CD4-positive, alpha-beta T cell (primary cell): ENCODE measurements at regions not wholly inside any gene's neighbourhood (a gene's known extent, or its start where the extent isn't known, plus 50 kb on each side); places are given as distances from the start of the nearest gene placed in this dataset.

Source experiments
- ATAC-seq: fragments of 200-7000 bp; cut with Tn5 transposase; one replicate; pipeline ENCODE4 v1.10.0; 2022; ENCODE audit warnings: mild to moderate bottlenecking; ENCODE audit not compliant: poor library complexity
- CTCF ChIA-PET: fragments of 350-600 bp; sonication (Branson Sonifier 250); formaldehyde crosslinking; loops from one replicate; lab custom pipeline; 2021; ENCODE audit warnings: antibody characterized with exemption, inconsistent platforms; lab: Charles Lee
- POLR2A ChIA-PET: fragments of 350-600 bp; sonication (Branson Sonifier 250); formaldehyde crosslinking; loops from one replicate; lab custom pipeline; 2021; ENCODE audit warnings: antibody characterized with exemption, inconsistent platforms; lab: Charles Lee
- DNase-seq, 14 experiments: peaks; one replicate each; pipeline ENCODE4 v3.0.0-alpha.2; 2013 to 2020; ENCODE audit warnings: mixed read lengths in 2 of 14
- H3K27ac ChIP-seq, 2 donors: one replicate each; pipeline versions ENCODE4 v1.5.1 to v1.7.0; 2013; ENCODE audit warnings: low read length in 2 of 2, low read depth in 1 of 2, mild to moderate bottlenecking in 1 of 2
- H3K27me3 ChIP-seq, 2 experiments: 1 replicate in 1 of 2; 2 replicates in 1 of 2; pipeline versions ENCODE4 v1.6.1 to v1.7.0; 2013; ENCODE audit warnings: low read length in 2 of 2, control low read depth in 1 of 2, mild to moderate bottlenecking in 1 of 2, moderate library complexity in 1 of 2; ENCODE audit not compliant: insufficient read depth in 2 of 2, control insufficient read depth in 1 of 2
- H3K36me3 ChIP-seq: one replicate; pipeline ENCODE4 v1.6.1; 2013; ENCODE audit warnings: low read length, control low read depth; ENCODE audit not compliant: insufficient read depth
- H3K4me1 ChIP-seq: one replicate; pipeline ENCODE4 v1.6.1; 2013; ENCODE audit warnings: low read length, control low read depth; ENCODE audit not compliant: insufficient read depth
- H3K4me3 ChIP-seq: one replicate; pipeline ENCODE4 v1.5.1; 2013; ENCODE audit warnings: mild to moderate bottlenecking, low read length, moderate library complexity
- H3K9me3 ChIP-seq, 2 experiments: 1 replicate in 1 of 2; 2 replicates in 1 of 2; pipeline versions ENCODE4 v1.6.1 to v1.7.0; 2013; ENCODE audit warnings: low read length in 2 of 2, mild to moderate bottlenecking in 2 of 2, control low read depth in 1 of 2, moderate library complexity in 1 of 2; ENCODE audit not compliant: control insufficient read depth in 1 of 2, insufficient read depth in 1 of 2
- H3K27ac Mint-ChIP-seq: one replicate; pipeline ENCODE4 v1.8.0; 2020; ENCODE audit warnings: mixed read lengths
- H3K27me3 Mint-ChIP-seq: one replicate; pipeline ENCODE4 v1.8.0; 2021; ENCODE audit warnings: mixed read lengths
- H3K36me3 Mint-ChIP-seq: one replicate; pipeline ENCODE4 v1.8.0; 2021; ENCODE audit warnings: low read depth, mixed read lengths
- H3K4me1 Mint-ChIP-seq: one replicate; pipeline ENCODE4 v1.8.0; 2021; ENCODE audit warnings: low read depth, mixed read lengths
- H3K4me3 Mint-ChIP-seq: one replicate; pipeline ENCODE4 v1.8.0; 2020; ENCODE audit warnings: mild to moderate bottlenecking, mixed read lengths
- H3K9me3 Mint-ChIP-seq: one replicate; pipeline ENCODE4 v1.8.0; 2020; ENCODE audit warnings: mixed read lengths
- intact Hi-C, 2 experiments: fragments of 100-400 bp; cut with DNase I in 1 of 2; cut with micrococcal nuclease in 1 of 2; formaldehyde crosslinking; loops; one replicate each; pipeline versions ENCODE4 v1.15.1 to v1.9.0; 2023 to 2025; cut with DNase I, micrococcal nuclease
- TF ChIP-seq, protein P1 (sequence below): fragments of 200-600 bp; IDR thresholded peaks from one replicate; pipeline ENCODE4 v1.8.0; 2022; ENCODE audit warnings: antibody characterized with exemption, mild to moderate bottlenecking

DNA sequence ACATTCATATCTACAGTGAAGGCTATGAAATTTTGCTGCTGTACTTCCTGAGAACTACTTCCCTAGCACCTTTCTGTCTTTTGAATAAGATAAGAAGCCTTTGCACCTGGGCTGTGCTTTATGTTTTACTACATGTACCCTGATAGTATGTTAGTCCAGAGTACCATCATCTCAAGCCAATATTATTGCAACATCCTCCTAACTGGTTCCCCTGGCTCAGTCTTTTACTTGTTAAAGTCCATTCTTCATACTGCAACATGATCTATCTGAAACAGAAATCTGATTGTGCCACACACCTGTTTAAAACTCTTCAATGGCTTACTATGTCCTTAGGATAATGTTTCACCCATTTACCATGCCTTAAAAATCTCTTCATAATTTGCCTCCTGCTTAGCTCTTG, 102.3 kb downstream of the AGTR2 start:
- no peaks in the 10 kb centered on the region for H3K9me3 Mint-ChIP-seq
- H3K4me1 Mint-ChIP-seq, result no peaks in the 10 kb centered on the region
- intact Hi-C loops, result no loop called here
- H3K9me3 ChIP-seq, result no peaks in the 10 kb centered on the region
- H3K27me3 ChIP-seq, result no peaks in the 10 kb centered on the region
- no peaks in the 10 kb centered on the region for H3K36me3 ChIP-seq
- no peak overlapping the region for H3K4me3 Mint-ChIP-seq
- ATAC-seq, result no peak
- H3K27ac Mint-ChIP-seq, result no peak overlapping the region
- no peaks in the 10 kb centered on the region for H3K27me3 Mint-ChIP-seq
- DNase-seq, result no peak
- no peaks in the 10 kb centered on the region for H3K36me3 Mint-ChIP-seq
- H3K4me3 ChIP-seq, result no peak overlapping the region
- ChIA-PET POLR2A (no interaction called here), CTCF (no interaction called here)
- no peaks in the 10 kb centered on the region for H3K4me1 ChIP-seq
- no peak overlapping the region for H3K27ac ChIP-seq
- TF ChIP-seq, protein P1, sequence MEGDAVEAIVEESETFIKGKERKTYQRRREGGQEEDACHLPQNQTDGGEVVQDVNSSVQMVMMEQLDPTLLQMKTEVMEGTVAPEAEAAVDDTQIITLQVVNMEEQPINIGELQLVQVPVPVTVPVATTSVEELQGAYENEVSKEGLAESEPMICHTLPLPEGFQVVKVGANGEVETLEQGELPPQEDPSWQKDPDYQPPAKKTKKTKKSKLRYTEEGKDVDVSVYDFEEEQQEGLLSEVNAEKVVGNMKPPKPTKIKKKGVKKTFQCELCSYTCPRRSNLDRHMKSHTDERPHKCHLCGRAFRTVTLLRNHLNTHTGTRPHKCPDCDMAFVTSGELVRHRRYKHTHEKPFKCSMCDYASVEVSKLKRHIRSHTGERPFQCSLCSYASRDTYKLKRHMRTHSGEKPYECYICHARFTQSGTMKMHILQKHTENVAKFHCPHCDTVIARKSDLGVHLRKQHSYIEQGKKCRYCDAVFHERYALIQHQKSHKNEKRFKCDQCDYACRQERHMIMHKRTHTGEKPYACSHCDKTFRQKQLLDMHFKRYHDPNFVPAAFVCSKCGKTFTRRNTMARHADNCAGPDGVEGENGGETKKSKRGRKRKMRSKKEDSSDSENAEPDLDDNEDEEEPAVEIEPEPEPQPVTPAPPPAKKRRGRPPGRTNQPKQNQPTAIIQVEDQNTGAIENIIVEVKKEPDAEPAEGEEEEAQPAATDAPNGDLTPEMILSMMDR, result no peak

DNA sequence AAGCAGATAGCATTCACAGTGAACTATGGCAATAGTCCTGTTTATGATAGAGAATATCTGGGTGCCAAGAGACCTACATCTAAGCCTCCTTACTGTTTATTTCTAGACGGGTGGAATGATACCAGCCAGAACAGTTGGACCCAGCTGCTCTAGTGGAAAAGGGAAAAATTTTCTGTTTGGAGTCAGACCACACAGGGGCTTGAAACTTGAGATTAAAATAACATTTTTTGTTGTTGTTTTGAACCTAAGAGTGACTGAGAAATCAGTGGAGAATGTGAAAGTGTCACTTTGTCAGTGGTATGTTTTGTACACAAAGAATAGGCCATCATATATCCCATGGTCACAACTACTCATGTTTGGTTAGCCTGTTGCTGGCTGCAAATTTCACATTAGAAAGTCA, 105.7 kb downstream of the AGTR2 start:
- ChIA-PET CTCF (interaction anchor here (1.4 kb wide), 1 partner anchor 9 kb away, joined by 4 read pairs; no protein-coding TSS in a partner anchor), POLR2A (no interaction called here)
- Mint-ChIP-seq H3K4me1 (no peaks in the 10 kb centered on the region), H3K36me3 (no peaks in the 10 kb centered on the region), H3K27ac (no peak overlapping the region), H3K9me3 (no peaks in the 10 kb centered on the region), H3K27me3 (no peaks in the 10 kb centered on the region), H3K4me3 (no peak overlapping the region)
- TF ChIP-seq, protein P1, result no peak
- Histone ChIP-seq H3K4me1 (no peaks in the 10 kb centered on the region), H3K27ac (no peak overlapping the region), H3K27me3 (no peaks in the 10 kb centered on the region), H3K9me3 (no peaks in the 10 kb centered on the region), H3K4me3 (no peak overlapping the region), H3K36me3 (no peaks in the 10 kb centered on the region)
- DNase-seq, result no peak
- no peak for ATAC-seq
- intact Hi-C loops, result no loop called here

DNA sequence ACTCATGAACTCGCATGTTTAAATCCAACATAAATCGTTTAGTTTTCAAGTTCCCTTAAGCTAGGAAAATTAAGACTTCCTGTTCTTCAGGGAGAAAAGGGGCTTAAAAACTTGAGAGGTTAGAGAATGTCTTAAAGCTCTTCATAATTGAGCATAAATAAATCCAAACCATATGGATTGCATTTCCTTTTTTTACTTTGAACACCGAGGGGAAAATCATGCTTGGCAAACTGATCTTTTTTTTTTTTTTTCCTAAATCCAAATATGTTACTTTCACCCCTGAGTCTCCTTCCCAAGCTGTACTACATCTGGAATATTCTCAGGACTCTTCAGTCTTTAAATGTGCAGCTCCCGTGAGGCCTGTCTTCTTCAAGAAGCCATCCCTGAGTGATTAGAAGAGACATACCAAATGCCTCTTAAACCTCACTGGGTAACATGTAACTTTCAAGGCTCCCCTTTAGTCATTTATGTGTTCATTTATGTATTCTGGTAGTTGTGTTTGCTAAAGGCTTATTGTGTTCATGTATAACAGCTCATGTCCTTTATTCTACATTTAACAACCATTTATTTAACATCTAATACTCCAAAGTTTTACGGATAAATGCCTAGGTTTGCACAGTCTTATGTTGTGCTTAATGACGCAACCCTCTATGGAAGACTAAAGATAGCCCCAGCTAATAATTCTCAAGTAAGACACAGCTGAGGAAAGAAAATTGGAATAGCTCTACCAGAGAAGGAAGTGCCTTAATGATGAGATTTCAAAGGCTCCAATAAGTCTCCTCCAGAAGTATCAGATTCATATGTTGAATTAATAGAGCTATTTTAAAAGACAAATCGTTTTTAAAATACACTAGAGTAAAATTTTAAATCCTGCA, 107.0 kb downstream of the AGTR2 start:
- POLR2A ChIA-PET, result no interaction called here
- H3K4me1 Mint-ChIP-seq, result no peaks in the 10 kb centered on the region
- intact Hi-C loops, result no loop called here
- ATAC-seq, result no peak
- H3K4me1 ChIP-seq, result no peaks in the 10 kb centered on the region
- no peak for DNase-seq
- H3K4me3 Mint-ChIP-seq, result no peak overlapping the region
- CTCF ChIA-PET, result interaction anchor here (0.6 to 1.4 kb wide), 2 partner anchors 10 to 511 kb away, joined by 3 to 4 read pairs; no protein-coding TSS in a partner anchor
- H3K9me3 ChIP-seq, result no peaks in the 10 kb centered on the region
- TF ChIP-seq, protein P1, result no peak
- no peak overlapping the region for H3K27ac ChIP-seq
- H3K9me3 Mint-ChIP-seq, result peaks cover 2% of the 10 kb centered on the region
- H3K36me3 ChIP-seq, result no peaks in the 10 kb centered on the region
- no peaks in the 10 kb centered on the region for H3K27me3 Mint-ChIP-seq
- no peak overlapping the region for H3K27ac Mint-ChIP-seq
- no peak overlapping the region for H3K4me3 ChIP-seq
- H3K27me3 ChIP-seq, result no peaks in the 10 kb centered on the region
- no peaks in the 10 kb centered on the region for H3K36me3 Mint-ChIP-seq
